ENCODE measurements at regions not wholly inside any gene's neighbourhood (a gene's known extent, or its start where the extent isn't known, plus 50 kb on each side); places are given as distances from the start of the nearest gene placed in this dataset.

- H3K4me2 ChIP-seq (ENCODE audit: insufficient read depth, low read length): no peak overlapping the region
- ChIA-PET POLR2A (no interaction called here), CTCF (interaction anchor here (1.1 to 1.3 kb wide), 2 partner anchors 11 to 25 kb away, joined by 3 to 4 read pairs; no protein-coding TSS in a partner anchor)
- FAIRE-seq (no peak), DNase-seq (ENCODE audit: low read depth, low spot score) (no peak)
- no peaks in the 10 kb centered on the region for H3K27me3 ChIP-seq (ENCODE audit: control insufficient read depth in 2 of 2, insufficient read depth in 2 of 2, low read length in 2 of 2)
- H3K79me2 ChIP-seq (ENCODE audit: control insufficient read depth, insufficient read depth, low read length): no peaks in the 10 kb centered on the region
- no peaks in the 10 kb centered on the region for H4K20me1 ChIP-seq (replicated peaks; ENCODE audit: control insufficient read depth, extremely low read depth, insufficient read depth, low read length)
- intact Hi-C loops (cut with micrococcal nuclease) (no loop called here), dilution Hi-C loops (cut with MboI; ENCODE audit: extremely low pct_ligation_motif_present, low sequenced_read_pairs) (no loop called here)
- no peak overlapping the region for H2AFZ ChIP-seq (ENCODE audit: low read depth, low read length)
- peaks cover 2% of the 10 kb centered on the region for H3K4me1 ChIP-seq (ENCODE audit: control insufficient read depth, extremely low read depth, insufficient read depth, low read length)
- TF ChIP-seq EZH2 (IDR thresholded peaks at IDR 0.05; ENCODE audit: borderline replicate concordance, low read depth, low read length, severe bottlenecking): no peak
- no peak for TF ChIP-seq POLR2A (IDR thresholded peaks at IDR 0.05; ENCODE audit: low read depth, low read length)
- TF ChIP-seq GATA2 (IDR thresholded peaks at IDR 0.05; ENCODE audit: insufficient read depth, insufficient read length, low read depth, low read length): no peak
- no peak for TF ChIP-seq CTCF (IDR thresholded peaks at IDR 0.05; ENCODE audit: extremely low read depth in 1 of 2, insufficient read depth in 1 of 2, low read depth in 1 of 2, low read length in 2 of 2)
- no peak for TF ChIP-seq POLR2AphosphoS5 (IDR thresholded peaks at IDR 0.05; ENCODE audit: insufficient read depth, low read depth, low read length)
- TF ChIP-seq FOS (IDR thresholded peaks at IDR 0.05; ENCODE audit: borderline replicate concordance, insufficient read depth, low read length): no peak
- TF ChIP-seq MYC (IDR thresholded peaks at IDR 0.05; ENCODE audit: low read depth, low read length): no peak
- TF ChIP-seq JUN (IDR thresholded peaks at IDR 0.05; ENCODE audit: borderline replicate concordance, insufficient read depth, insufficient read length, low read depth): no peak
- no peak for TF ChIP-seq MAX (IDR thresholded peaks at IDR 0.05; ENCODE audit: insufficient read depth, insufficient read length)
- peaks cover 5% of the 10 kb centered on the region for H3K9me3 ChIP-seq (replicated peaks; ENCODE audit: control insufficient read depth, insufficient read depth, low read length)
- H3K27ac ChIP-seq (ENCODE audit: insufficient read depth, low read depth, low read length): no peak overlapping the region
- H3K9me1 ChIP-seq (replicated peaks; ENCODE audit: control insufficient read depth, extremely low read depth, insufficient read depth, low read length): no peaks in the 10 kb centered on the region
- no TSS peak for BruUV-seq (replicated peaks)
- H3K9ac ChIP-seq (replicated peaks; ENCODE audit: extremely low read depth, insufficient read depth, low read length): no peak overlapping the region
- H3K36me3 ChIP-seq (ENCODE audit: control insufficient read depth in 2 of 2, extremely low read depth in 1 of 2, insufficient read depth in 2 of 2, low read length in 2 of 2): no peaks in the 10 kb centered on the region
- no peak overlapping the region for H3K4me3 ChIP-seq (replicated peaks in 1 of 3; ENCODE audit: insufficient read depth in 1 of 3, low read depth in 1 of 3, low read length in 3 of 3)
Observed at GRCh38 chr3:27617552-27617951, 104.6 kb downstream of the EOMES start.

All from endothelial cell of umbilical vein (primary cell).